ENCODE measurements at regions not wholly inside any gene's neighbourhood (a gene's known extent, or its start where the extent isn't known, plus 50 kb on each side); places are given as distances from the start of the nearest gene placed in this dataset.

DNA sequence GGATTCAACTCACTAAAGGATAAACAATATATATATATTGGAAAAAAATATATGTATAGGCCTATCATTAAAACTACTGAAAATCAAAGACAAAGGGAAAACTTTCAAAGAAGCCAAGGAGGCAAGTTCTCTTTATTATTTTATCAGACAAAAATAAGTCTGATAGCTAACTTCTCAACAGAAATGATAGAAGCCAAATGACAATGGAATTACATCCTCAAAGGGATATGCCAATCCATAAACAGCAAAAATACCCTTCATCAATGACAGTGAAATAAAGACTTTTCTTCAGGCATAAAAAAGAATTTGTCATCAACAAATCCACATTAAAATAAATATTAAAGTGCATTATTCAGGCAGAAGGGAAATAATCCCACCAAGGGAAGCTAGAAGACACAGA is 393.4 kb downstream of the ZFHX3 start:
- TF ChIP-seq, protein P1, sequence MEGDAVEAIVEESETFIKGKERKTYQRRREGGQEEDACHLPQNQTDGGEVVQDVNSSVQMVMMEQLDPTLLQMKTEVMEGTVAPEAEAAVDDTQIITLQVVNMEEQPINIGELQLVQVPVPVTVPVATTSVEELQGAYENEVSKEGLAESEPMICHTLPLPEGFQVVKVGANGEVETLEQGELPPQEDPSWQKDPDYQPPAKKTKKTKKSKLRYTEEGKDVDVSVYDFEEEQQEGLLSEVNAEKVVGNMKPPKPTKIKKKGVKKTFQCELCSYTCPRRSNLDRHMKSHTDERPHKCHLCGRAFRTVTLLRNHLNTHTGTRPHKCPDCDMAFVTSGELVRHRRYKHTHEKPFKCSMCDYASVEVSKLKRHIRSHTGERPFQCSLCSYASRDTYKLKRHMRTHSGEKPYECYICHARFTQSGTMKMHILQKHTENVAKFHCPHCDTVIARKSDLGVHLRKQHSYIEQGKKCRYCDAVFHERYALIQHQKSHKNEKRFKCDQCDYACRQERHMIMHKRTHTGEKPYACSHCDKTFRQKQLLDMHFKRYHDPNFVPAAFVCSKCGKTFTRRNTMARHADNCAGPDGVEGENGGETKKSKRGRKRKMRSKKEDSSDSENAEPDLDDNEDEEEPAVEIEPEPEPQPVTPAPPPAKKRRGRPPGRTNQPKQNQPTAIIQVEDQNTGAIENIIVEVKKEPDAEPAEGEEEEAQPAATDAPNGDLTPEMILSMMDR (IDR thresholded peaks at IDR 0.05 in 2 of 3, conservative IDR thresholded peaks at IDR 0.05 in 1 of 3; ENCODE audit: borderline replicate concordance in 1 of 3, insufficient read depth in 1 of 3, low read depth in 2 of 3, low read length in 2 of 3), result no peak
- TF ChIP-seq YY1 (IDR thresholded peaks at IDR 0.05; ENCODE audit: extremely low read depth, insufficient replicate concordance, low read depth, low read length), result no peak
- no peak for TF ChIP-seq EZH2 (IDR thresholded peaks at IDR 0.05)

All from HCT116 (cell line).